ENCODE measurements at regions not wholly inside any gene's neighbourhood (a gene's known extent, or its start where the extent isn't known, plus 50 kb on each side); places are given as distances from the start of the nearest gene placed in this dataset.
A peak's percentile ranks its signal among the peaks of the same experiment; 100 is the strongest.
"Not testable (repeated sequence)": the region's sequence is repeated elsewhere in the genome, so short reads cannot be mapped to it uniquely, and the experiment has no call there.

GRCh38 chr17:20868662-20869007, 174.2 kb downstream of the USP22 start:
- peaks cover 17% of the 10 kb centered on the region for H3K27me3 Mint-ChIP-seq (ENCODE audit: low read depth)
- intact Hi-C loops (cut with micrococcal nuclease); H3K9me3 Mint-ChIP-seq; DNase-seq (ENCODE audit: low spot score); H3K36me3 Mint-ChIP-seq (ENCODE audit: low read depth); H3K4me3 Mint-ChIP-seq (ENCODE audit: low read depth); H3K4me1 Mint-ChIP-seq (ENCODE audit: low read depth); H3K27ac Mint-ChIP-seq: not testable (repeated sequence)

- H3K27ac Mint-ChIP-seq; H3K4me3 Mint-ChIP-seq (ENCODE audit: low read depth); DNase-seq (ENCODE audit: low spot score); intact Hi-C loops (cut with micrococcal nuclease); H3K4me1 Mint-ChIP-seq (ENCODE audit: low read depth); H3K36me3 Mint-ChIP-seq (ENCODE audit: low read depth); H3K9me3 Mint-ChIP-seq: not testable (repeated sequence)
- H3K27me3 Mint-ChIP-seq (ENCODE audit: low read depth) = peaks cover 36% of the 10 kb centered on the region
These were observed 169.6 kb downstream of the USP22 start for GRCh38 chr17:20873173-20873572.

- H3K4me1 Mint-ChIP-seq (ENCODE audit: low read depth); intact Hi-C loops (cut with micrococcal nuclease); H3K4me3 Mint-ChIP-seq (ENCODE audit: low read depth); DNase-seq (ENCODE audit: low spot score); H3K36me3 Mint-ChIP-seq (ENCODE audit: low read depth); H3K27ac Mint-ChIP-seq; H3K9me3 Mint-ChIP-seq: not testable (repeated sequence)
- peaks cover 40% of the 10 kb centered on the region for H3K27me3 Mint-ChIP-seq (ENCODE audit: low read depth)
These were observed 169.0 kb downstream of the USP22 start for GRCh38 chr17:20873688-20874328.

GRCh38 chr17:20877384-20877783, 165.4 kb downstream of the USP22 start:
- intact Hi-C loops (cut with micrococcal nuclease); H3K27ac Mint-ChIP-seq; H3K36me3 Mint-ChIP-seq (ENCODE audit: low read depth); DNase-seq (ENCODE audit: low spot score); H3K4me3 Mint-ChIP-seq (ENCODE audit: low read depth); H3K4me1 Mint-ChIP-seq (ENCODE audit: low read depth); H3K9me3 Mint-ChIP-seq: not testable (repeated sequence)
- peaks cover 52% of the 10 kb centered on the region for H3K27me3 Mint-ChIP-seq (ENCODE audit: low read depth)

- intact Hi-C loops (cut with micrococcal nuclease) = no loop called here
- H3K27me3 Mint-ChIP-seq (ENCODE audit: low read depth) = peaks cover 23% of the 10 kb centered on the region
- H3K4me3 Mint-ChIP-seq (ENCODE audit: low read depth) = no peak overlapping the region
- no peaks in the 10 kb centered on the region for H3K4me1 Mint-ChIP-seq (ENCODE audit: low read depth)
- DNase-seq (ENCODE audit: low spot score) = no peak
- no peaks in the 10 kb centered on the region for H3K9me3 Mint-ChIP-seq
- H3K27ac Mint-ChIP-seq = no peak overlapping the region
- no peaks in the 10 kb centered on the region for H3K36me3 Mint-ChIP-seq (ENCODE audit: low read depth)
These were observed 152.5 kb downstream of the USP22 start for GRCh38 chr17:20890338-20890737.

GRCh38 chr17:20895426-20895825, 147.4 kb downstream of the USP22 start:
- intact Hi-C loops (cut with micrococcal nuclease); H3K4me3 Mint-ChIP-seq (ENCODE audit: low read depth); H3K9me3 Mint-ChIP-seq; H3K27ac Mint-ChIP-seq; DNase-seq (ENCODE audit: low spot score); H3K36me3 Mint-ChIP-seq (ENCODE audit: low read depth); H3K27me3 Mint-ChIP-seq (ENCODE audit: low read depth); H3K4me1 Mint-ChIP-seq (ENCODE audit: low read depth): not testable (repeated sequence)

GRCh38 chr17:20896153-20896649, 146.6 kb downstream of the USP22 start:
- Mint-ChIP-seq H3K4me1 (ENCODE audit: low read depth) (no peaks in the 10 kb centered on the region), H3K27ac (no peak overlapping the region), H3K9me3 (no peaks in the 10 kb centered on the region), H3K27me3 (ENCODE audit: low read depth) (peaks cover 7% of the 10 kb centered on the region), H3K4me3 (ENCODE audit: low read depth) (no peak overlapping the region), H3K36me3 (ENCODE audit: low read depth) (no peaks in the 10 kb centered on the region)
- intact Hi-C loops (cut with micrococcal nuclease) = no loop called here
- peak; percentile 12 for DNase-seq (ENCODE audit: low spot score)

GRCh38 chr17:20898726-20899125, 144.1 kb downstream of the USP22 start:
- H3K36me3 Mint-ChIP-seq (ENCODE audit: low read depth); DNase-seq (ENCODE audit: low spot score); H3K4me3 Mint-ChIP-seq (ENCODE audit: low read depth); intact Hi-C loops (cut with micrococcal nuclease); H3K9me3 Mint-ChIP-seq; H3K27ac Mint-ChIP-seq; H3K4me1 Mint-ChIP-seq (ENCODE audit: low read depth): not testable (repeated sequence)
- peaks cover 26% of the 10 kb centered on the region for H3K27me3 Mint-ChIP-seq (ENCODE audit: low read depth)

- peaks cover 41% of the 10 kb centered on the region for H3K27me3 Mint-ChIP-seq (ENCODE audit: low read depth)
- H3K9me3 Mint-ChIP-seq; intact Hi-C loops (cut with micrococcal nuclease); DNase-seq (ENCODE audit: low spot score); H3K4me1 Mint-ChIP-seq (ENCODE audit: low read depth); H3K27ac Mint-ChIP-seq; H3K36me3 Mint-ChIP-seq (ENCODE audit: low read depth); H3K4me3 Mint-ChIP-seq (ENCODE audit: low read depth): not testable (repeated sequence)
These were observed 140.3 kb downstream of the USP22 start for GRCh38 chr17:20902496-20902895.

- intact Hi-C loops (cut with micrococcal nuclease); H3K4me3 Mint-ChIP-seq (ENCODE audit: low read depth); H3K9me3 Mint-ChIP-seq; H3K36me3 Mint-ChIP-seq (ENCODE audit: low read depth); H3K27ac Mint-ChIP-seq; DNase-seq (ENCODE audit: low spot score); H3K4me1 Mint-ChIP-seq (ENCODE audit: low read depth): not testable (repeated sequence)
- peaks cover 37% of the 10 kb centered on the region for H3K27me3 Mint-ChIP-seq (ENCODE audit: low read depth)
These were observed 139.3 kb downstream of the USP22 start for GRCh38 chr17:20903549-20903948.

GRCh38 chr17:20908313-20909267, 134.2 kb downstream of the USP22 start:
- intact Hi-C loops (cut with micrococcal nuclease) = no loop called here
- Mint-ChIP-seq H3K4me1 (ENCODE audit: low read depth) (peaks cover 10% of the 10 kb centered on the region), H3K27ac (peak overlapping the region; percentile 47), H3K9me3 (no peaks in the 10 kb centered on the region), H3K36me3 (ENCODE audit: low read depth) (no peaks in the 10 kb centered on the region), H3K27me3 (ENCODE audit: low read depth) (peaks cover 17% of the 10 kb centered on the region), H3K4me3 (ENCODE audit: low read depth) (peak overlapping the region; percentile 63)
- peak; percentile 73 for DNase-seq (ENCODE audit: low spot score)

- no peak overlapping the region for H3K4me3 Mint-ChIP-seq (ENCODE audit: low read depth)
- H3K4me1 Mint-ChIP-seq (ENCODE audit: low read depth) = peaks cover 4% of the 10 kb centered on the region
- intact Hi-C loops (cut with micrococcal nuclease) = no loop called here
- H3K27me3 Mint-ChIP-seq (ENCODE audit: low read depth) = peaks cover 8% of the 10 kb centered on the region
- no peak for DNase-seq (ENCODE audit: low spot score)
- no peaks in the 10 kb centered on the region for H3K36me3 Mint-ChIP-seq (ENCODE audit: low read depth)
- peaks cover 5% of the 10 kb centered on the region for H3K9me3 Mint-ChIP-seq
- no peak overlapping the region for H3K27ac Mint-ChIP-seq
These were observed 128.2 kb downstream of the USP22 start for GRCh38 chr17:20914658-20915057.

- intact Hi-C loops (cut with micrococcal nuclease) = no loop called here
- DNase-seq (ENCODE audit: low spot score) = no peak
- Mint-ChIP-seq H3K4me1 (ENCODE audit: low read depth) (peaks cover 4% of the 10 kb centered on the region), H3K4me3 (ENCODE audit: low read depth) (no peak overlapping the region), H3K9me3 (peaks cover 5% of the 10 kb centered on the region), H3K27me3 (ENCODE audit: low read depth) (peaks cover 19% of the 10 kb centered on the region), H3K27ac (no peak overlapping the region), H3K36me3 (ENCODE audit: low read depth) (no peaks in the 10 kb centered on the region)
These were observed 126.4 kb downstream of the USP22 start for GRCh38 chr17:20916383-20916782.
